NOMO-1 (cell line): ENCODE measurements at regions not wholly inside any gene's neighbourhood (a gene's known extent, or its start where the extent isn't known, plus 50 kb on each side); places are given as distances from the start of the nearest gene placed in this dataset.
"Not testable (repeated sequence)": the region's sequence is repeated elsewhere in the genome, so short reads cannot be mapped to it uniquely, and the experiment has no call there.

Source experiments
- DNase-seq, 2 experiments: peaks; one replicate each; lab custom pipeline; 2025; ENCODE audit not compliant: unreplicated experiment in 2 of 2; lab: John Stamatoyannopoulos, UW

DNA sequence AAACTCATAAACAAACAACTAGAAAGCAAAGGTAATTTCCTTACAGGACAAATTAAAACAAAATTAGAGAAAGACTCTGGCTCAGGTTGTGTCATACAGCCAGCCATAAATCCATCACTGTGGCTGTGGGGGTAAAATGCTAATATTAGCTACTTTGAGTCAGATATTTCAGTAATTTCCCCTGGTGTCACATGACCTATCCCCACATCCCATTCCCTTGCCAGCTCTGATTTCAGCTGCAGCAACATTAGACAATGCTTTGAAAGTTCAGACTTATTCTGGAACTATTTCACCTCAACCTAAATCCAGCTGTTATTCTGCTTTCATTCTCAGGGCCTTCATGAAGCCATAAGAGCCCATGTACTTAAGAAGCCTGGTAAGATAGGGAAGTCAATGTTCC lies 55.3 kb downstream of the RPL10L start:
- DNase-seq = no peak

DNA sequence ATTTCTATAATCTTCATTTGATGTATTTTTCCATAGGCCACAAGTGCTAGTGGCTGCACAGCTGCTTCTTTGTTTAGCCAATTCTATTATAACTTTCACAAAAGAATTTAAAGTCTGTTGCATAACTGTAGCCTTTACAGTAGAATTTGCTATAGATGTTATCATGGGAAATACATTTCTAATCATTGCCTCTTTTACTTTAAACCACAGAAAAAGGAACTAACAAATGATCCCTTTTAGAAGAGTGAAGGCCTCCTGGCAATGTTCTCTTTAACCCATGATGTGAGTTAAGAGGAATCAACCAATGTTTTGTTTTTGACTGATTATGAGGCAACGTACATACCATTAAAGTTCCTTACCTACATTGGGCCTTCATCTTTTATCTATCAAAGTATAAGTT lies 68.8 kb downstream of the RPL10L start:
- peak in 1 of 2 experiments; percentile 39 for DNase-seq

DNA sequence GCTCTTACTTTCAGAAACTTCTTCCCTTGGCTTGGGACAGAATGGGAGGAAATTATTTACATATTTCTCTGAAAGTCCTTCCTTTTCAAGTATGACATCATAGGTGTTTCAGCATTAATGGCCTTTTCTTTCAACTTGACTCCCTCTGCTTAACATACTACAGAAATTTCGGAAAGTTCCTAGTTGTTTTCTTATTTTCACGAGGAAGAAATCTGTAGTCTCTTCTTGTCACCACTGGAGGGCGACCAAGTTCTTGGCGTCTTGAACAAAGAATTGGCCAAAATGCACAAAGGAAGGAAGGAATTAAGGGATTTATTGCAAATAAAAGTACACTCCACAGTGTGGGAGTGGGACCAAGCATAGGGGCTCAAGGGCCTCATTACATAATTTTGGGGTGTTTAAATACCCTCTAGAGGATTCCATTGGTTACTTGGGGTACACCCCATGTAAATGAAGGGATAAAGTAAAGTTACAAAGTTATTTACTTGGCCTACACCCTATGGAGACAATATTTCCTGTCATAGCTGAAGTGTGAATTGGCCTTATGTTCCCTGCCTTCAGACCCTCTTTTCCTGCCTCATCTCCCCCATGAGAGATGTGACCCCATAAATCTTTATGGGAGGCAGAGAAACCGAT lies 70.4 kb downstream of the RPL10L start:
- peak; percentile 41 to 53 for DNase-seq

DNA sequence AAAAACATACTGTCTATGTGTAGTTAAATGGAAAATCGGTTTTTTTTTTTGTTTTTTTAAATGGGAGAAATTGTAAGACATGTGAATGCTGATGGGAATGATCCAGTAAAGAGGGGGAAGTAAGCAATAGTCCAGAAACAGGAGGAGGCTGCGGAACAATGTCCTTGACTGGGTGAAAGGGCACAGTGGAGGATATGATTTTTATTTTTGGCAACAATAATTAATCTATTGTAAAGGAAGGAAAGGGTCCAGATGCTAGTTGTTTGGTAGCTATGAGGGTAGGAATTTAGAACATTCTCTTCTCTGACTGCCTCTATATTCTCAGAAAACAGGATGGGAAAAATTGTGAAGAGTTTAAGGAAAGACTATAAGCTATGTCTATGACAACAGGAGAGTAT lies 76.6 kb downstream of the RPL10L start:
- no peak for DNase-seq

DNA sequence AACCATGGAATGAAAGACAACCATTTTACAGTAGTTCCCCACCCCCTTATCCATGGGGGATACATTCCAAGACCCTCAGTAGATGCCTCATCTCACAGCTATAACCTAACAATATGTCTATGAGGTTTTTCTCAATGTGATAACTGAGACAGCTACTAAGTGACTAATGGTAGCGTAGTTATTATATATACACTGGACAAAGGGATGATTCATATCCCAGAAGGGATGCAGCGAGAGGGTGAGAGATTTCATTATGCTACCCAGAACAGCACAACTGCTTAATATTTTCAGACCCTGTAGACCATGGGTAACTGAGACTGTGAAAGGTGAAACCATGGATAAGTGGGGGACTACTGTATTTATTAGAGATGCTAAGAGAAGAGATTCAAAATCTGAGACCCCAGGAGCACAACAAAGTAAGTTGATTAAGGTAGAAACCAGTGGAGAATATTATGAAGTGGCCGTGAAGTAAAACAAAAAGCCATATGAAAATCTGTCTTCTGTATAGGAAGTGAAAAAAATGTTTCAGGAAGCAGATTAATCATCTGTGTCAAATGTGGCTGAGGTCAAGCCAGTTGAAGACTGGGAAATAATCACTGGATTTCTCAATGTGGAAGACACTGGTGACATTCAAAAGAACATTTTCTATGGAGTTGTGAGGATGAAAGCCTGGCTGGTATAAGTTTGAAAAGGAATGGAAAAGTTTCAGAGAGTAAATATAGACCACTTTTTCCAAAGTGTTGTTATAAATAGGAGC lies 77.2 kb downstream of the RPL10L start:
- peak; percentile 29 to 76 for DNase-seq

DNA sequence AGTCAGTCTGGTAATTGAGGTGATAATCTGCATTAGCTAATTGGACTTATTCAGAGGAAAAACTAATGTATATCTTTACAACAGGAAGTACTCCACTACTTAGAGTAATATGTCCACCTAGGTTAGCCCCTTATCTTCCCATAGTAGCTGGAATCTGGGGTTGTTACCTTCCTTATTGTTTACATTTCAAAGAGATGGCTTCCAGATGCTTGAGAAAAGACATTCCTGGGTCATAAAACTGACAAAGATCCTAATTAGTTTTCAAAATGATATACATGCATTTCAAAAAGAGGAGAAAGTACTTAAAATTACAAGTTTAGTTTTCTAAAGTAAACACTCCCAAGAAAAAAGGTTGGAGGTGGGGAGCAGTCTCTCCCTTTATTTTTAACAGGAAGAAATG lies 78.1 kb downstream of the RPL10L start:
- no peak for DNase-seq

DNA sequence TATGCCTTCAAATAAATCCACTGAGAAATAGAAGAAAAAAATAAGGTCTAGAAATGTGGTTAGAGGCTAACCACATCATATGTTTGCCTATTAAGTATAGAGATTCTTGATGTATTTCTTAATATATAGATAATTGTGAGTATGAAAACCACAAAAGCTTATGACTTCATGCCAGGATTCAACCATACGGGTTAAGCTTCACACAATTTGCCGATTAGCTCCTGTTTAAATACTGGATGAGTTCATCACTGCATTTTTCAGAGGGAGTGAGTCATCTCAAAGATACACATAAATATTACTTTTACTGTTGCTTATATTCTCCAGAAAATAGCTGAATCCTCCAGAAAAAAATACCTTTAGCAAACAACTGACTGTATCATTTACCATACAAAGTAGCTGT lies 79.6 kb downstream of the RPL10L start:
- DNase-seq = no peak

DNA sequence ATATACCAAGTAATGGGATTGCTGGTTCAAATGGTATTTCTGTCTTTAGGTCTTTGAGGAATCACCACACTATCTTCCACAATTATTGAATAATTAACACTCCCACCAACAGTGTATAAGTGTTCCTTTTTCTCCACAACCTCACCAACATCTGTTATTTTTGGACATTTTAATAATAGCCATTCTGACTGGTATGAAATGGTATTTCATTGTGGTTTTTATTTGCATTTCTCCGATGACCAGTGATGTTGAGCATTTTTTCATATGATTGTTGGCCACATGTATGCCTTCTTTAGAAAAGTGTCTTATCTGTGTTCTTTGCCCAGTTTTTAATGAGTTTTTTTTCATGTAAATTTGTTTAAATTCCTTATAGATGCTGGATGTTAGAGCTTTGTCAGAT lies 83.4 kb downstream of the RPL10L start:
- DNase-seq = not testable (repeated sequence)

DNA sequence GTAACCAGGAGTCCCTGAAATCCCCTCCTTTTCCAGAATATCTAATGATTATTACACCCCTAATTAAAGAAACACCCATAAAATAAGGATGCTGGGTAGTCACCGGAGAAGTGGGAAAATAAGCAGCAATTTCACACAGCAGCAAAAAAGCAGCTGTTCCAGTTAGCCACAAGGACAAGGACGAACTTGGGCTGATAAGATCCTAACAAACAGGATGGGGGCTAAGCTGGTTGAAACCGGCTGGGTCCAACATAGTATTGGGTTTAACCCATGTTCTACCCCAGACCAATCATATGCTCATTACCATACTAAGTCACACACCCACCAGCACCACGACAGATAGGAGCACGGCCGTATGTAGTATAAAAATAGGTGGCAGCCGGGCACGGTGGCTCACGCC lies 100.7 kb downstream of the RPL10L start:
- DNase-seq = no peak

DNA sequence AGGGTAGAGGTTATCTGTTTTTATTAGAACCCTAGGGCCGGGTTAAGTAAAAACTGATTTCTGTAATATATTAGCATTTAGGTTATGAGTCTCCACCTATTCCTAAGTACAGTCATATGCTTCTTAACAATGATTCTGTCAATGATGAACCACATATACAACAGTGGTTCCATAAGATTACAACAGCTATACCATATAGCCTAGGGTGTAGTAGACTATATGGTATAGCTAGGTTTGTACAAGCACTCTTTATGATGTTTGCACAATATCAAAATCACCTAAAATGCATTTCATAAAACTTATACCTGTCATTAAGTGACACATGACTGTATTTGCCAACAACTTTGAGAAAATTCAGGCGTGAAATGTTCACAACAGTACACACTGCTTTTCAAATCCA lies 110.6 kb downstream of the RPL10L start:
- no peak for DNase-seq

DNA sequence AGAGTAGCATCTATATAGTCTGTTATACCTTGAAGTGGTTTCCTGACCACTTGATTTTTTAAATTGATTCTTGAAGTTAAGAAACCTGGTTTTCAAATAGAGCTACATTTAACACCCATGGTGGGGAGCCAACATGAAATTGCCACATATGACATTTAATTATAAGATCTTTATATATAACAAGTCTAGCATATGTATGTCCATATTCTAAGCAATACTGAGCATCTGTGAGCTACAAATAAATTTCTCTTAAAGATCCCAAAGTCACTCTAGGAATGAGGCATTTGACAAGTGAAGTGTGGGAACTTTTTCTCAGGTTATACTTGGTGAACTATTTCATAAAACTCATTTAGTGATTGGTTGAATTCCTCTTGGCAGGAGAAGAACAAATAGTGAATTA lies 132.5 kb downstream of the RPL10L start:
- no peak for DNase-seq

DNA sequence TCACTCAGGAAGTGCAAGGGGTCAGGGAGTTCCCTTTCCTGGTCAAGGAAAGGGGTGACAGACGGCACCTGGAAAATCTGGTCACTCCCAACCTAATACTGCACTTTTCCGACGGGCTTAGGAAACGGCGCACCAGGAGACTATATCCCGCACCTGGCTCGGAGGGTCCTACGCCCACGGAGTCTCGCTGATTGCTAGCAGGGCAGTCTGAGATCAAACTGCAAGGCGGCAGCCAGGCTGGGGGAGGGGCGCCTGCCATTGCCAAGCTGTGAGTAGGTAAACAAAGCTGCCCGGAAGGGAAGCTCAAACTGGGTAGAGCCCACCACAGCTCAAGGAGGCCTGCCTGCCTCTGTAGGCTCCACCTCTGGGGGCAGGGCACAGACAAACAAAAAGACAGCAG lies 142.8 kb downstream of the RPL10L start:
- DNase-seq = not testable (repeated sequence)

DNA sequence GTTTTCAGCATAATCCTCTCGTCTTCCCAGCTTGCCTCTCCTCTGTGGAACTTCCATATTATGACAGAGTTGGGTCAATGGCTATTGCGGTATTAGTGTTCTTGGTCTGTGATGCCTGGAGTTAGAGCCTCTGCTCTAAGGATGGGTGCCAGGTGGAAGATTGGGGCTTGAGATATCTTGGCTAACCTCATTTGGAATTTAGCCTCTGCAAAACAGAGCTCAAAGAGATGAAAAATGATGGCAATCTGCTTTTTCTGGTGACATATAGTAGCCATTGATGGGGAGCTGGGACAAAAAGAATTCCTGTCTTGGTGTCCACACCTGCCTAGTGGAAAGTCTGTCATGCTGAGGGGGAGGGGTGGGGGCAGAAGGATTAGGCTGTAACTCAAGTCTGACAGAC lies 152.1 kb downstream of the RPL10L start:
- no peak for DNase-seq

DNA sequence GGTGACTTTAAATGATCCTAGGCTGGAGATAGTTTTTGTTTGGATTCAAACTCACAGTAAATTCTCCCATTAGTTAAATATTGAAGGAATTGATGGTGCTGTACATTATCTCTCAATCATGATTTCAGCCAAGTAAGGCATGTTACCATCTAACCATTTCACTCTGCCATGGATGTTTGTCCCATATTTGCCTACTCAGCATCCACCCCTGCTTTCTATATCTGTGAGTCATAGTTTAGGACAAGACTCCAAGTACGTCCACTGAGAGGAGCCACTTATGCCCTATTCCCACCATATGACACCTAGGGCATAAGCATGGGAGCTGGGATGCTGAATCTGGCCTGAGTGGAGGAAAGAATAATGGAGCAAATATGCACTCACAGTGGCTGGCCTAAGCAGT lies 155.2 kb downstream of the RPL10L start:
- DNase-seq = no peak

DNA sequence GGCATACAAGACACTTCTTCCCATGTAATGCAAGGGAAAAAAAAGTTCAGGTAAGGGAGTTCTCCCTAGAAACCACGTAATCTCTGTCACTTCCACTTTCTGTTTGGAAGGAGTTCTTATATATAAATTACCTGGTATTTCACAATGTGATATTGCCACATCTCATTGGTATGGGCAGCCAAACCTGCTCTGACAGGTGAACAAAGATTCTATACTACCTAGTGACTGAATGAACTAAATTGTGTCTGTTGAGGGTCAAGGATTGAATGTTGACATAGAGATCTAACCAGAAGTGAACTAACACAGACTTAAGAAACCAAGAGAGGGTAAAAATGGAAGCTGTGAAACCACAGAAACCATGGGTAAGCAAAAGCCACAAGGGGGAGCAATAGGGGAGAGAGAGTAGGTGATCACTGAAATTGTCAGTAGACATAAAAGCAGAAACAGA lies 161.3 kb downstream of the RPL10L start:
- peak; percentile 17 to 64 for DNase-seq

DNA sequence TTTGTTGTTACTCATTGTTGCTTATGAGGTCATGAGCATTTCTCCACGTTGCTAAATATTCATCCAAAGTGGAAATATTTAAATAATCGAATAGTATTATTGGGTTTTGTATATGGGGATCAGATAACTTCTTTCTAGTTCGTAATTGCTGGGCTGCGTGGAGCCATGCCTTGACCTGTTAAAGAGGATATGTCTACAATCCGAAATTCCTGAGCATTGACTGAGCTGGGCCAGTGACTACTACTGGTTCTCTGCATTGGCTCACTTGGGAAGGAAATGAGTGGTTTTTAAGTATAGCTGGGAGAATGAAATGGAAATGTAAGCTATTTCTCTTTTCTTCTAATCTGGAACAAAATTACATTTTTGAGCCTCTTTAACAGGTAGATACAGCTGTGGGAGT lies 163.2 kb downstream of the RPL10L start:
- no peak for DNase-seq

DNA sequence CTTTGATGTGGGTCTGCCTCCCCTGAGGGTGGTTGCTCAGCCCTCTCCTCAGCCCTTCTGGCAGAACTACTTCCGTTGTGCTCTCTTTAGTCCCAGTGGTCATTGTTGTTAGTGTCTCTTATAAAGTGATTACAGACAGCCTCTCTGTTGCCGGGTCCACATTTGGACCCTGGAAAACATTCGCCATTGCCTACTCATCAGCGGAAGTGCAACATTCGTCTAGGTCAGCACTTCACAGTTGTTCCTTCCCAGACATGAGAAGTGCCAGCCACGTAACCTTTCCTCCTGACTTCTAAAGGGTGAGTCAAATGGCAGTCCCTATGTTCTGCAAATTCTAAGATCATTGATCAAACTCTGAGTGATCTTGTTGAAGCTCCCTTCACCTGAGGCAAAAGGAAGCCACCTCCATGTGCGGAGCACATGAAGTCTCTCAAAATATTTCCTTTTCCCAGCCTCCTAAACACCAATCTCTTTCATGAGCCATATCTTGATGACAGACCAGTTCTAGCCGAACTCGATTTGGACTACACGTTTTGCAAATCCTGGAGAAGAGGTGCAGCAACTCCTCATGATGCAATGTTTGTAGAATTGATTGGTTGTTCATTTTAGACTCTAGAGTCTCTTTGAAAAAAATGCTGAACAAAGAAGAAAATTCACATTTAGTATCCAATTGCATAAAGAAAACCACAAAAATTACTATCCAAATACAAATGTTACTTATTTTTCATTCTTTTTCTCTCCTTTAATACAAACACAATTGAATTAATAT lies 163.8 kb downstream of the RPL10L start:
- DNase-seq = no peak

DNA sequence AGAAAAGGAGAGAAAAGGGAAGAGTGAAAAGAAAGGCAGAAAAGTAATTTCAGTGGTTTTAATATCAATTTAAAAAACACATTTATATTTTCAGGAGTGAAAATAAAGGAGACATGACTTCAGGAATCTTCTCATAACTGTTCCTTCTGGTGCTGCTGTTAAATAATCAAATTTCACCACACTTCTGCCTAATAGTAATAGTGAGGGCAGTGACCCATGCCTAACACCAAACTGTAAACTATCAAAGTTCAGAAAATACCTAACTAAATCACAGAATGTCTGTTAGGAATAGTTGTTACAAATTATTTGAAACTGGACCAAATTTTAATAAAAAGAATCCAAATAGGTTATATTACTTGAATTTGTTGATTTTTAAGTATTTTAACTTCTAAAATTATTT lies 169.4 kb downstream of the RPL10L start:
- DNase-seq = no peak

DNA sequence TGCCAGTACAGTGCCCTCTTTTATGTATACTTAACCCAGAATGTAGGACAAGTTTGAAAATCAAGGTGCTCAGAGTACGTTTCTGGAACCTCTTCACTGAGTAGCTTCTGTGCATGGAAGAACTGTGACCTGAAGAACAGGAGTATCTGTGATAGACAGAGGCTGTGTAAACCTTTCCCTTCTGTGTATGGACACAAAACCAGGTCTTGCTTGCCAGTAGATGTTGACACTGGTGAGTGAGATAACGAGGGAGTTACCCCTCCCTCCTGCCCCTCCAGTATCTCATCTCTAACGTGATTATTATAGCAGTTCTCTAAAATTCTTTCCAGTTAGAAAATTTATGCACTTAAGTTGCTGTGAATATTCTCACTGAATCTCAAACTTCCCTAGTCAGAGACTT lies 170.8 kb downstream of the RPL10L start:
- DNase-seq = no peak

DNA sequence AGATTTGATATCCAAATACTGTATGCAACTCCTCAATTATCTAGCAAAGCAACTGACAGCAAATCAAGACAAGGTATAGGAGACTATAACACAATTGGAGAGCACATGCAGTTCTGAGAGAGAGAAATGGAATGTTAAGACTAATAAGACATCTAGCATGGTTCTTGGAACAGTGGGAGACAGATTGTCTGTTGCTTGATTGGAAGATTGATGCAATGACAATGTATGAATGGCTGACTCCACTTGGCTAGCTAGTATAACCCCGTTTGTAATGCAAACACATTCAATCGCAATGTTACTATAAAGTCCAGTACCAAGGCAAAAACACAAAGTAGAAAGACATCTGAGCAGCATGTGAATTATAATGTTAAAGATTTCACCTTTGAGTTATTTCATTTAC lies 179.3 kb downstream of the RPL10L start:
- DNase-seq = no peak

DNA sequence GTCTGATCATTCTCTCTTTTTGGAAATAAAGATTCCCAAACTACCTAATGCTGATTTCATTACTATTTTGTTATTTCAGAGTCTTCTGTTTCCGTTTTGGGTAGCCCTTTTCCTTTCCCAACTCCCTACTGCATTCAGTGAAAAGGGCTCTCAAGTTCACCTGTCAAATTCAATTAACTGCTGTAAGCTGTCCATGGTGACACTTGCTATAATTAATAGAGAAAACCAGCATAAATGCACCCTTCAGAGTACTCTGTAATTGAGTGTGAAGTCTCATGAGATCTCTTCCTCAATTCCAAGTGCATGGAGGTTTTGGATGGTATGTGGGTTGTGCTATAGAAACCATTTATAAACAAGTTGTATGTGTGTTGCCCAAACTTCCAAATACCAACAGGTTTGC lies 187.2 kb downstream of the RPL10L start:
- no peak for DNase-seq

DNA sequence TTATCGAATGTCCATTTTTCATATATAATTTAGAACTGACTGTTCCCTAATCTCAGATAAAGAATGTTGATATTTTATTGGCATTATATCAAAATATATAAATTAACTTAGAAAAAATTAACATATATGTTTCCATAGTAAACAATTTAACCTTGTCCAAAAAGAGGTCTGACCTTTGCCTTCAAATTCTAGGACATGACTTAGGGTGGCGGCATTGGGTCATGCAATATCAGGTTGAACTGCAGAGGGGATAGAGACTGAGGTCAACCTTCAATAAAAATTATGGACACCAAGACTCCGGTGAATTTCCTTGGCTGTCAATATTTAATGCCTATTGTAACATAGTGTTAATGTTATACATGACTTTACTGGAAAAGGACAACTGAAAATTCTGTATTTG lies 199.8 kb downstream of the RPL10L start:
- no peak for DNase-seq
